SK-N-MC (cell line): ENCODE measurements at regions not wholly inside any gene's neighbourhood (a gene's known extent, or its start where the extent isn't known, plus 50 kb on each side); places are given as distances from the start of the nearest gene placed in this dataset.

Experiments used
- EZH2 ChIP-seq: fragments of 200-600 bp; sonication (generic); IDR thresholded peaks from one replicate; pipeline ENCODE4 v1.6.1; 2017; ENCODE audit warnings: antibody characterized with exemption
- FOXP2 ChIP-seq: optimal IDR thresholded peaks from 2 replicates; pipeline ENCODE3; 2011; ENCODE audit warnings: mild to moderate bottlenecking, moderate library complexity; ENCODE audit not compliant: insufficient read depth; ENCODE audit errors: extremely low read length, control extremely low read depth
- POLR2AphosphoS5 ChIP-seq: IDR thresholded peaks from 2 replicates; pipeline ENCODE4 v1.6.1; 2012; ENCODE audit warnings: mild to moderate bottlenecking, low read depth, low read length, borderline replicate concordance

GRCh38 chr2:14189929-14190328, 442.6 kb upstream of the LRATD1 start:
- TF ChIP-seq EZH2 (no peak), POLR2AphosphoS5 (no peak), FOXP2 (no peak)
